Cardiac fibroblast (primary cell): ENCODE measurements at regions not wholly inside any gene's neighbourhood (a gene's known extent, or its start where the extent isn't known, plus 50 kb on each side); places are given as distances from the start of the nearest gene placed in this dataset.
A peak's percentile ranks its signal among the peaks of the same experiment; 100 is the strongest.
"Not testable (repeated sequence)": the region's sequence is repeated elsewhere in the genome, so short reads cannot be mapped to it uniquely, and the experiment has no call there.

Experiments
- DNase-seq, 2 donors: peaks; one replicate each; pipeline versions ENCODE4 v3.0.0 to v3.0.0-alpha.2; 2010; ENCODE audit warnings: low read depth in 2 of 2
- H3K4me3 ChIP-seq, 2 donors: replicated peaks in 1 of 2; 1 replicate in 1 of 2; 2 replicates in 1 of 2; pipeline ENCODE4 v1.5.1; 2011; ENCODE audit warnings: low read depth in 2 of 2, low read length in 2 of 2, mild to moderate bottlenecking in 2 of 2, moderate library complexity in 1 of 2
- TF ChIP-seq, protein P1 (sequence below): IDR thresholded peaks from one replicate; pipeline ENCODE4 v1.5.1; 2011; ENCODE audit warnings: low read depth, mild to moderate bottlenecking, low read length, inconsistent platforms

DNA sequence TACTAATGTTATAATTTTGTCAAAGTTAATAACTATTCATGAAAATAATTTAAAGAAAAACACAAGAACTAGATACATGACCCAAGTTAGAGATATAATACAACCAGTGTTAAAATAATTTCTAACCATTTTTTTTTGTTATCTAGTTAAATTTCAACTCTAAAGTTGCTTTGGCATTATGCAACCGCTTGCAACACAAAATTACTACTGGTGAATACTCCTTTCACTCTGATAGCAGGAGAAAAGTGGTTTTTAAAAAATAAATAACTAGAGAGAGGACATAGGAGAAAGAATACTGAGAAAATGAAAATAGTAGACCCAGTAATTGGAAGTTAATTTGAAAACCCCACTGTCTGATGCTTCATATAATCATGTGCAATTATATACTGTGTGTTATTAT is 622.4 kb upstream of the GRIN3A start:
- DNase-seq, result no peak
- TF ChIP-seq, protein P1, sequence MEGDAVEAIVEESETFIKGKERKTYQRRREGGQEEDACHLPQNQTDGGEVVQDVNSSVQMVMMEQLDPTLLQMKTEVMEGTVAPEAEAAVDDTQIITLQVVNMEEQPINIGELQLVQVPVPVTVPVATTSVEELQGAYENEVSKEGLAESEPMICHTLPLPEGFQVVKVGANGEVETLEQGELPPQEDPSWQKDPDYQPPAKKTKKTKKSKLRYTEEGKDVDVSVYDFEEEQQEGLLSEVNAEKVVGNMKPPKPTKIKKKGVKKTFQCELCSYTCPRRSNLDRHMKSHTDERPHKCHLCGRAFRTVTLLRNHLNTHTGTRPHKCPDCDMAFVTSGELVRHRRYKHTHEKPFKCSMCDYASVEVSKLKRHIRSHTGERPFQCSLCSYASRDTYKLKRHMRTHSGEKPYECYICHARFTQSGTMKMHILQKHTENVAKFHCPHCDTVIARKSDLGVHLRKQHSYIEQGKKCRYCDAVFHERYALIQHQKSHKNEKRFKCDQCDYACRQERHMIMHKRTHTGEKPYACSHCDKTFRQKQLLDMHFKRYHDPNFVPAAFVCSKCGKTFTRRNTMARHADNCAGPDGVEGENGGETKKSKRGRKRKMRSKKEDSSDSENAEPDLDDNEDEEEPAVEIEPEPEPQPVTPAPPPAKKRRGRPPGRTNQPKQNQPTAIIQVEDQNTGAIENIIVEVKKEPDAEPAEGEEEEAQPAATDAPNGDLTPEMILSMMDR, result no peak
- H3K4me3 ChIP-seq, result no peak overlapping the region

DNA sequence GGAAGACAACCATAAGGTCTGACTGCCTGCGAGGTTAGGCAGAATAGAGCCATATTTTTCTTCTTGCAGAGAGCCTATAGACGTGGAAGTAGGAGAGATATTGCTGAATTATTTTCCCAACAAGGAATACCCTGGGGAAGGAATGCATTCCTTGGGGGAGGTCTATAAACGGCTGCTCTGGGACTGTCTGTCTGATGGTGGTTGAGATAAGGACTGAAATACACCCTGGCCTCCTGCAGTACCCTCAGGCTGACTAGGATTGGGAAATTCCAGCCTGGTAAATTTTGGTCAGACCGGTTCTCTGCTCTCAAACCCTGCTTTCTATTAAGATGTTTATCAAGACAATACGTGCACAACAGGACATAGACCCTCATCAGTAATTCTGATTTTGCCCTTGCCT is 617.5 kb upstream of the GRIN3A start:
- no peak for DNase-seq
- no peak overlapping the region for H3K4me3 ChIP-seq
- TF ChIP-seq, protein P1, result no peak

GRCh38 chr9:102354041-102354440 is 615.6 kb upstream of the GRIN3A start:
- no peak for DNase-seq

GRCh38 chr9:102337471-102337870 is 599.0 kb upstream of the GRIN3A start:
- H3K4me3 ChIP-seq, DNase-seq: not testable (repeated sequence)

More at GRCh38 chr9:102354041-102354440, 615.6 kb upstream of the GRIN3A start:
- H3K4me3 ChIP-seq, result no peak overlapping the region
- TF ChIP-seq, protein P1, result no peak

DNA sequence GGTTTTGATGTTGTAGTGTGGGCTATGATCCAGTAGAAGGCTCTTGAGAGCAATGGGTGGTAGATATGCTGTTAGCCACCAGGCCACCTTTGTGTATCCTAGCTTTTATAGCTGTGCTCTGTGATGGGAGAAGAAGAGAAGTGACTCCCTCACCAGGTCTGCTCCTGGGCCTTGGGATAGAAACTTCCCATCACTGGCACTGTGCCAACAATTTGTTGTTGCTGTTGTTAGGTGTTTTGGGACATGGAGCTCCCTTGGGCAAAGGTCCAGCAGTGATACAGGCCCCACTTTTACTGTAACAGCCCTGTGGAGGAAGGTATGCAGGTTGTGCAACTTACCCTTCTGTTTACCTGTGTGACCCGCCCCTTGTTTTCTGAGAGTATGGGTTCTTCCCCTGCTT is 570.9 kb upstream of the GRIN3A start:
- H3K4me3 ChIP-seq, result no peak overlapping the region
- TF ChIP-seq, protein P1, result no peak

GRCh38 chr9:102295188-102295587 is 556.7 kb upstream of the GRIN3A start:
- no peak overlapping the region for H3K4me3 ChIP-seq
- TF ChIP-seq, protein P1, result no peak
- no peak for DNase-seq

More for the DNA sequence above, 570.9 kb upstream of the GRIN3A start:
- DNase-seq, result no peak

DNA sequence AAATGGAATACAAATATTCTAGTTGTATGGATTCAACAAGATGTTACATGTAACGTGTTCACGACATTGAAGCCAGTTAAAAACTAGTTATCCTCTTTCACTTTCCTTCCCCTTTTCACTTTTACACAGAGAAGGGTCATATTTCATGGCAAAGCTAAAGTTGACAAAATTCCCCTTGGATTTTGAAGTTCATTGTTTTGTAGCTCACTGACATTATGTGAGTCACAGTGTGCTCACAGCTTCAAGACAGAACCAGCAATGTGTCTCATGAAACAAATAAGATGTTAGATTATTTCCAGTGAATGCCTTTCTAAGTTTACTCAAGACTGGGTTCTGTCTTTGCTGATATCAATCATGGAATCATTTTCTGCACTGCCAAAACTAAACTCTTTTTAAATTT is 535.5 kb upstream of the GRIN3A start:
- DNase-seq, result peak in 1 of 2 donors; percentile 22
- TF ChIP-seq, protein P1, result no peak

GRCh38 chr9:102253099-102253498 is 514.7 kb upstream of the GRIN3A start:
- no peak for DNase-seq
- TF ChIP-seq, protein P1, result no peak
- no peak overlapping the region for H3K4me3 ChIP-seq

More for the DNA sequence above, 535.5 kb upstream of the GRIN3A start:
- no peak overlapping the region for H3K4me3 ChIP-seq
